ENCODE measurements at regions not wholly inside any gene's neighbourhood (a gene's known extent, or its start where the extent isn't known, plus 50 kb on each side); places are given as distances from the start of the nearest gene placed in this dataset.

GRCh38 chr5:155222393-155222792 lies 208.8 kb downstream of the KIF4B start:
- TF ChIP-seq CTCF (IDR thresholded peaks at IDR 0.05; ENCODE audit: low read length) (no peak), EZH2phosphoT487 (IDR thresholded peaks at IDR 0.05; ENCODE audit: low read length) (no peak)

Measured in MM.1S (cell line).